Heart right ventricle (tissue), 16 donors: ENCODE measurements at regions not wholly inside any gene's neighbourhood (a gene's known extent, or its start where the extent isn't known, plus 50 kb on each side); places are given as distances from the start of the nearest gene placed in this dataset.

Source experiments
- ATAC-seq, 8 donors: fragments of 200-7000 bp; cut with Tn5 transposase; one replicate each; pipeline ENCODE4 v1.9.1; 2020; ENCODE audit warnings: mild to moderate bottlenecking in 8 of 8, moderate library complexity in 8 of 8, moderate number of reproducible peaks in 1 of 8
- DNase-seq, 2 donors: peaks; one replicate each; pipeline ENCODE4 v3.0.0-alpha.2; 2020
- H3K27ac ChIP-seq, 10 donors: fragments of 200-600 bp; sonication (generic) in 2 of 10; one replicate each; pipeline versions ENCODE4 v1.5.0 to v1.8.0; 2020 to 2022; ENCODE audit warnings: mild to moderate bottlenecking in 3 of 10
- H3K27me3 ChIP-seq, 7 donors: fragments of 200-600 bp; one replicate each; pipeline ENCODE4 v1.8.0; 2021 to 2022; ENCODE audit warnings: mild to moderate bottlenecking in 2 of 7
- H3K36me3 ChIP-seq, 9 donors: fragments of 200-600 bp; sonication (generic) in 1 of 9; one replicate each; pipeline versions ENCODE4 v1.5.0 to v1.8.0; 2020 to 2022; ENCODE audit warnings: mild to moderate bottlenecking in 2 of 9
- H3K4me1 ChIP-seq, 9 donors: fragments of 200-600 bp; sonication (generic) in 1 of 9; one replicate each; pipeline versions ENCODE4 v1.5.0 to v1.8.0; 2020 to 2022; ENCODE audit warnings: mild to moderate bottlenecking in 4 of 9
- H3K4me3 ChIP-seq, 10 donors: fragments of 200-600 bp; sonication (generic) in 2 of 10; one replicate each; pipeline versions ENCODE4 v1.5.0 to v1.8.0; 2020 to 2022; ENCODE audit warnings: mild to moderate bottlenecking in 7 of 10, moderate library complexity in 2 of 10
- H3K9me3 ChIP-seq, 11 donors: fragments of 200-600 bp in 10 of 11; sonication (generic) in 2 of 11; one replicate each; pipeline versions ENCODE4 v1.5.0 to v1.8.0; 2013 to 2022; ENCODE audit warnings: mild to moderate bottlenecking in 2 of 11, control low read depth in 1 of 11, moderate library complexity in 1 of 11
- WGBS, 2 donors: extraction: QIAGEN DNeasy Blood & Tissue Kit; methylation state at CpG; one replicate each; pipeline ENCODE4 v1.1.7; 2013; ENCODE audit warnings: inconsistent platforms in 1 of 2; 5-methylcytosine and 5-hydroxymethylcytosine counted together
- intact Hi-C, 10 donors: fragments of 100-400 bp; cut with DNase I; formaldehyde crosslinking; loops; one replicate each; pipeline versions ENCODE4 v1.11.1 to v1.14.2; 2022
- TF ChIP-seq, protein P1 (sequence below), 9 donors: fragments of 200-600 bp; sonication (generic) in 2 of 9; IDR thresholded peaks; one replicate each; pipeline versions ENCODE4 v1.5.0 to v1.8.0; 2021 to 2022; ENCODE audit warnings: antibody characterized with exemption in 9 of 9, mild to moderate bottlenecking in 5 of 9, moderate library complexity in 1 of 9
- donor health status: Arrhythmogenic right ventricular cardiomyopathy.
- donor health status: ischemic (EF 13 %, LVEDD 7.1; RV severe dilation, severe dysfunction).
- donor health status: healthy with polysubstance abuse.
- donor health status: DM: no; HTN: yes; CAD: no.
- donor health status: DM: no; HTN: no; CAD: no.
- donor health status: ischemic (EF 25% LVEDD 6.9; RV normal size, moderate dysfunction).
- donor health status: ischemic (EF 25% LVEDD 5.7; RV mildly dilated, moderate dysfunction).
- donor health status: healthy.
- donor health status: DM: yes; HTN: yes; CAD: no.
- donor health status: Ischemic cardiomyopathy.
- donor health status: ischemic (EF 35%, LVEDD 5.7; RV mildly dilated, moderate dysfunction).
- donor health status: nonischemic (EF 11% LVEDD 7.7; RV severe dilation, severe dysfunction).
- donor health status: DM: yes; HTN: yes; CAD: no.
- donor health status: PGD.
- donor health status: ischemic (EF 29% LVEDD 5.4; RV normal size, mild dysfunction).
- donor health status: nonischemic (EF 23%, LVEDD 6.1; RV moderate dilation, normal function).

DNA sequence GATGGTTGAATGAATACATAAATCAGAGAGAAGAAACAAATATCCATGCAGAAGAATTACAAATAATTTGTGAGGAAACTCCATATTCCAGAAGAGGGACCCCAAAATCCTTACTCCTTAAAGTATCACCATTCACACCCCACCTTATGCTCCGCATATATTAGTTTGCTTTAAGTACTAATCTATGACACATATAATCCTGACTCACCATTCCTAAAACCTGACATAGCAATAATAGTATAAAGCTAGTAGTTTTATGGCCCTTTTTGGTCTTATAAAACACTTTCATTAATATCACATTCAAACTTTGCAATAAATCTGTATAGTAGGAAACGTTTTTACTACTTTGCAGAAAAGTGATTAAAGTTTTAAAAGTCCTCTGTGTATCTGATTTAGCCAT, 719.0 kb upstream of the SLC39A10 start:
- 71% methylated on average over 2 of the region's 2 CpGs for WGBS, 2 donors
- Histone ChIP-seq H3K27ac (no peak overlapping the region), H3K36me3 (no peaks in the 10 kb centered on the region), H3K9me3 (peaks cover 0 to 18% (median 0%) of the 10 kb centered on the region in 11 donors), H3K4me1 (no peaks in the 10 kb centered on the region), H3K4me3 (no peak overlapping the region), H3K27me3 (no peaks in the 10 kb centered on the region)
- TF ChIP-seq, protein P1, sequence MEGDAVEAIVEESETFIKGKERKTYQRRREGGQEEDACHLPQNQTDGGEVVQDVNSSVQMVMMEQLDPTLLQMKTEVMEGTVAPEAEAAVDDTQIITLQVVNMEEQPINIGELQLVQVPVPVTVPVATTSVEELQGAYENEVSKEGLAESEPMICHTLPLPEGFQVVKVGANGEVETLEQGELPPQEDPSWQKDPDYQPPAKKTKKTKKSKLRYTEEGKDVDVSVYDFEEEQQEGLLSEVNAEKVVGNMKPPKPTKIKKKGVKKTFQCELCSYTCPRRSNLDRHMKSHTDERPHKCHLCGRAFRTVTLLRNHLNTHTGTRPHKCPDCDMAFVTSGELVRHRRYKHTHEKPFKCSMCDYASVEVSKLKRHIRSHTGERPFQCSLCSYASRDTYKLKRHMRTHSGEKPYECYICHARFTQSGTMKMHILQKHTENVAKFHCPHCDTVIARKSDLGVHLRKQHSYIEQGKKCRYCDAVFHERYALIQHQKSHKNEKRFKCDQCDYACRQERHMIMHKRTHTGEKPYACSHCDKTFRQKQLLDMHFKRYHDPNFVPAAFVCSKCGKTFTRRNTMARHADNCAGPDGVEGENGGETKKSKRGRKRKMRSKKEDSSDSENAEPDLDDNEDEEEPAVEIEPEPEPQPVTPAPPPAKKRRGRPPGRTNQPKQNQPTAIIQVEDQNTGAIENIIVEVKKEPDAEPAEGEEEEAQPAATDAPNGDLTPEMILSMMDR (IDR thresholded peaks at IDR 0.05): no peak
- DNase-seq (no peak), ATAC-seq (no peak)
- intact Hi-C loops: no loop called here

DNA sequence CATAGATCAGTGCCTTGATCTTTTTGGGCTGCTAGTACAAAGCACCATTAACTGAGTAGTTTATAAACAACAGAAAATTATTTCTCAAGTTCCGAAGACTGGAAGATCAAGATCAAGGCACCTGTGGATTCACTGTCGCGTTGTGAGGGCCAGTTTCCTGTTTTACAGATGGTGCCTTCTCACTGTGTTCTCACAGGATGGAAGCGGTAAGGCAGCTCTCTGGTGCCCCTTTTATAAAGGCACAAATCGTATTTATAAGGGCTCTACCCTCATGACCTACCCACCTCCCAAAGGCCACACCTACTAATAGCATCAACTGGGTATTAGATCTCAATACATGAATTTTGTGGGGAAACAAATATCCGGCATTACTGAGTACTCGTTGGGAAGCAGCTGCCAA, 729.5 kb upstream of the SLC39A10 start:
- intact Hi-C loops: no loop called here
- TF ChIP-seq, protein P1 (IDR thresholded peaks at IDR 0.05): no peak
- Histone ChIP-seq H3K4me3 (no peak overlapping the region), H3K9me3 (no peaks in the 10 kb centered on the region), H3K27me3 (no peaks in the 10 kb centered on the region), H3K36me3 (no peaks in the 10 kb centered on the region), H3K27ac (no peak overlapping the region), H3K4me1 (no peaks in the 10 kb centered on the region)
- ATAC-seq (no peak), DNase-seq (no peak)
- WGBS, 2 donors: 84 to 86% methylated on average over 7 of the region's 7 CpGs

DNA sequence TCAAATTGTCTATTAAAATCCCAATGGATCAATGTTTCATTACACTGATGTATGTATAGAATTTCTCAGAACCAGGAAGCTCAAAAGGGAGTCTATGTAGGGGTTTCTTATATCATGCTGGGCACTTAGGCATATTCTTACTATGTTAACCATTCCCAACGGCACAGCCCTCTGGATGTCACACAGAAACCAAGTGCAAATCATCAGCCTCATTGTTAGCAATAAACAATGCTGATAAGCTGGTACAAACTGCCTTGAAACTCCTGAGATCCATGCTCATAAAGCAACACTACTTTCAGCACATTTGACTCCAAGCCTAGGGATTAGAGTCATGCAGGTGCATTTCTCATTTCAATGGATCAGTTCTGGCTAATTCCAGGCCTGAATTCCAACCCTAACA, 730.2 kb upstream of the SLC39A10 start:
- H3K4me3 ChIP-seq: no peak overlapping the region
- no peak overlapping the region for H3K27ac ChIP-seq
- no peaks in the 10 kb centered on the region for H3K9me3 ChIP-seq
- TF ChIP-seq, protein P1 (IDR thresholded peaks at IDR 0.05): no peak
- H3K4me1 ChIP-seq: no peaks in the 10 kb centered on the region
- no peaks in the 10 kb centered on the region for H3K36me3 ChIP-seq
- DNase-seq: no peak
- no peak for ATAC-seq
- WGBS, 2 donors: 48 to 54% methylated on average over 1 of the region's 1 CpG
- intact Hi-C loops: no loop called here
- no peaks in the 10 kb centered on the region for H3K27me3 ChIP-seq

DNA sequence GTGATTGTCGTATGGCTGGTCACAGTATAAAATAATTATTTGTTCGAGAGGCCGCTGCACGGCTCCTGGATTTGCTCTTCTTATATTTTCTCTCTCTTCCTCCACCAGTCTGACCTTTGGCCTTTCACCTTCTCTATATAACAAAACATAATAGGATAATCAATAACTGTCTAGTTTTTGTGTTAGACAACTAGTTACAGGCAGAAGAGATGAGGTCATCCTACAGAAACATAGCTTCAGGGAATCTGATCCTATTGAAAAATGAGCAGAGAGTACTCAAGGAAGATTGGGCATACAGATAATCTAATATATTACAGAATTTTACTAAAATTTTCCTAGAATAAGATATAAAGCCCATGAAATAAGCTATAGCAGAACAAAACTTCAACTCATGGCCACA, 731.3 kb upstream of the SLC39A10 start:
- Histone ChIP-seq H3K27me3 (no peaks in the 10 kb centered on the region), H3K9me3 (no peaks in the 10 kb centered on the region), H3K27ac (no peak overlapping the region), H3K4me3 (no peak overlapping the region), H3K36me3 (no peaks in the 10 kb centered on the region), H3K4me1 (no peaks in the 10 kb centered on the region)
- ATAC-seq: no peak
- intact Hi-C loops: no loop called here
- DNase-seq: no peak
- TF ChIP-seq, protein P1 (IDR thresholded peaks at IDR 0.05): no peak
- 84 to 87% methylated on average over 4 of the region's 4 CpGs for WGBS, 2 donors

DNA sequence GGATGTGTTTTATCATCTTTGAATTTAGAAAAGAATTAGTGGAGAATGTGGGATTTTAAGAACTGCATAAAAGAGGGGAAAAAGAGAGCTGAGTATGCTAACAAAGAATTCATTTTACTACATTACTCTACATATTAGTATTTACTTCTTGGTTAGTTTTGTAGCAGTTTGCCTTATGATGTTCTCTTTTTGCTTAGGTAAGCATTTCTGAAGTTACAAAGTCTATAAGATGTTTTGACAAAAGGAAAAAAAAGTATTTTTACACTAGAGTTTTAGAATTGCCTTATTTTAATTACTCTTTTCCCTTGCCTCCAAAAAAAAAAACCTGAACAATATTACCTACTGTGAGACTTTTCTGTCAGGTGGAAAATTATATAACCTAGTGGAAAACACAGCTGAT, 739.5 kb upstream of the SLC39A10 start:
- TF ChIP-seq, protein P1 (IDR thresholded peaks at IDR 0.05): no peak
- DNase-seq (no peak), ATAC-seq (no peak)
- H3K4me3 ChIP-seq: no peak overlapping the region
- no peaks in the 10 kb centered on the region for H3K36me3 ChIP-seq
- H3K27me3 ChIP-seq: no peaks in the 10 kb centered on the region
- no peak overlapping the region for H3K27ac ChIP-seq
- no peaks in the 10 kb centered on the region for H3K4me1 ChIP-seq
- intact Hi-C loops: no loop called here
- no peaks in the 10 kb centered on the region for H3K9me3 ChIP-seq
